HG03064 (cell line): ENCODE measurements at regions not wholly inside any gene's neighbourhood (a gene's known extent, or its start where the extent isn't known, plus 50 kb on each side); places are given as distances from the start of the nearest gene placed in this dataset.
"Not testable (repeated sequence)": the region's sequence is repeated elsewhere in the genome, so short reads cannot be mapped to it uniquely, and the experiment has no call there.

ENCODE experiments used
- ATAC-seq: cut with Tn5 transposase; IDR thresholded peaks from one replicate; pipeline ENCODE4 v1.9.1; 2021; ENCODE audit warnings: low read depth; ENCODE audit not compliant: unreplicated experiment

DNA sequence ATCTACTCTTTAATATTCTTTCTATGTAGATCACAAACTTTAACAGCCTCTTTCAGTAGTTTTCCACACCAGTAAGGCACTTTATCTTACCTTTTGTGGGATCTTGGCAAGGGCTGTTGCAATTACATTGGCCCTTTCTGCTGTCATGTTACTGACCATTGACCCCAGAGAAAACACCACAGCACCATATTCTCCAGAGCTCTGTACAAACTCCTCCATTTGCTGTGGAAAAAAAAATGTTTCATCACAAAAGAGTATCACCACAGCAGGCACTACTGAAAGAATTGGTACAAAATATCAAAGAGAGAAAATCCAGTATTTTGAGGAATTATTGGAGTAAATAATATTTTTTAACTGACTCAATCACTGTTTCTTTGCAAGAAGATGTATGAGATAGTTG lies 62.3 kb upstream of the UGT2A3 start:
- ATAC-seq: not testable (repeated sequence)

DNA sequence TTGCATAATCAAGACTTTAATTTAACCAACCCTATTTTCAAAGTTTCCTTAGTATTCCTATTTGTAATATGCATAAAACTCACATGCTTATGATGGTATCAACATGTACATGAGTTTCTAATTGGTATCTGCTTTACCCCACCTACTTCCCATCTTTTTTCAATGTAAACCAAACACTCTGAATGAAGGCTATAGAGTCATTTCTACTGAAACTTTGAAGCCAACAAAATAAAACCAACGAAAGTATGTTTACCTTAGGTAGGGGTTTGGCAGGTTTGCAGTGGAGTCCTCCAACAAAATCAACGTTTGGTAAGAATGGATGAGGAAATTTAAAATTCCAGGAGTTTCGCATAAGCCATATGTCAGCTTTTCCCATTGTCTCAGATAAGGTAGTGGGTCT lies 66.4 kb upstream of the UGT2A3 start:
- ATAC-seq: not testable (repeated sequence)

- ATAC-seq: not testable (repeated sequence)
These were observed 68.2 kb upstream of the UGT2A3 start for GRCh38 chr4:69019538-69020461.

DNA sequence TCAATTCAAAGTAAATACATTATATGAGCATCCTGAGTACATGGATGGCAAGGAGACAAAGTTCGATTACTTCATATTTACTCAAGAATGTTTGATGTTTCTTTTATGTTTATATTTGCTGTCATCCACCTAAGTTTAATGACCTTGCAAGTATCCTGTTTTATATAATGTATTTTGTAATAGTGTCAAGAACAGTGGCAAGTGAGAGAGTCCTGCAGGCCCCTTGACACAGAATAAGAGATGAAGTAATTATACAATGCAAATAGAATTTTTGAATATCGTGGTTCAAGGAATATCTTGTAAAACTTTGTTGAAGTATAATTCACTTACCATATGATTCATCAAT lies 68.8 kb upstream of the UGT2A3 start:
- not testable (repeated sequence) for ATAC-seq

DNA sequence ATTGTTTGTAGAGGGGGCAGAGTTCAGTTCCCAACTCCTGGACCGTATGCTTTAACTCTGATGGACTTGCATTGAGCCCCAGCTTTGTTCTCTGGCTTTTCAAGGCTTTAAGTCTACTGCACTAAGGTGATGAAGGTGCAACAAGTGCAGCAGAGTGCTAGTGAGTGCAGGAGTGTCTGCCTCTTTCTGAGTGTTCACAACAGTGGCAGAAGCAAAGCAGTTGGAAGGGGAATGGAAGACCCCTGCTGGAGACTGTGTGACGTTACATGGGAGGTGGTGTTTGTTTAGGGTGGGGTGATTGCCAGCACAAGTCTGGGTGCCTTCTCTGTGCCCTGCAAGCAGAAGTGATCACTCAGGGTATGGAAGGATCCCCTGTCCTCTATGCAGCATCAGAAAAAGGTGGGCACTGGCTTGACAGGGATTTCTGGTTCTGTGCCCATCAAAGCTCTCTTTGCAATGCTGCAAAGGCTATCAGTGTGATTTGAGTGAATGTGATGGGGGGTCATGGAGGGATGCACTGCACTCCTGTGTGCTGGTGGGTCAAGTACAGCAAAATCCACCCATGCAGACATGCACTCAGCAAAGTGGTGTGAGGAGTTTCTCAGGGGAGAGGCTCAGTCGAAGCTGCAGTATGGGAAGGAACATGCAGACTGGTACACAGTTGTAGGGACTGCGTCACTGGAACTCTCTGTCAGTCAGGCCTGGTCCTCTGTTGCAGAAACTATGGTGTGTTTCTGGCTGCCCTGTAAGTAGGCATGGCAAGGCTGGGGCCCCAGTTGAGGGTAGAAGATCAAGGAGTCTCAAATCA lies 70.9 kb upstream of the UGT2B7 start:
- peak; percentile 72 for ATAC-seq

GRCh38 chr4:69025999-69026387 lies 70.3 kb upstream of the UGT2B7 start:
- ATAC-seq: no peak

DNA sequence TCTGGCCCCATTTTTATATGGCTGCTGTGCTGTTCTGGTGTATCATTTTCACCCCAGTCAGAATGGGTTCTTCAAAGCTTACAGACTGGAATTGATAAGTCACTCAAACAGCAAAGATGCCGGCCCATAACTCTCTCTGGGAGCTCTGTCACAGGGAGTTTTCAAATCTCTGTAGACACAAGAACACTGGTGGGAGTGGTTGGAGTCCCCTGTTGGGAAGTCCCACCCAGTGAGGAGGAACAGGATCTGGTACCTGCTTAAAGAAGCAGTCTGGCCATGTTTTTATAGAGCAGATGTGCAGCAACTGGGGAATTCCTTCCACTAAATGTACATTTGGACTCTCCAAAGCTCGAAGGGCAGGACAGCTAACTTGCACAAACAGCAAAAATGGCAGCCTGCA lies 69.3 kb upstream of the UGT2B7 start:
- ATAC-seq: no peak

DNA sequence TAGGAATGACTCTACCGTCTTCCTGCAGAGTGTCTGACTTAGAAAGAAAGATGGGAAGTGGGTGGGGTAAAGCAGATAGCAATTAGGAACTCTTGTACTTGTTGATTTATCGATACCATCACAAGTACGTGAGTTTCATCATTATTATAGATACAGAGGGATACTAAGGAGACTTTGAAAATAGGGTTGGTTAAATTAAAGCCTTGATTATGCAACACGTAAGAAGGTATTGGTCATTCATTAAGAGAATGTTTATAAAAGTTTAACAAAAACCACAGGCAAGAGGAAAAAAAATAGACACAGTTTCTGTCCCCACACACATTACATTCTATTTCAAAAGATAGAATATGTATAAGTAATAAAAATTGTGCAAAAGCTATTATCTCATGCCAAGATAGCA lies 65.9 kb upstream of the UGT2B7 start:
- ATAC-seq: no peak

DNA sequence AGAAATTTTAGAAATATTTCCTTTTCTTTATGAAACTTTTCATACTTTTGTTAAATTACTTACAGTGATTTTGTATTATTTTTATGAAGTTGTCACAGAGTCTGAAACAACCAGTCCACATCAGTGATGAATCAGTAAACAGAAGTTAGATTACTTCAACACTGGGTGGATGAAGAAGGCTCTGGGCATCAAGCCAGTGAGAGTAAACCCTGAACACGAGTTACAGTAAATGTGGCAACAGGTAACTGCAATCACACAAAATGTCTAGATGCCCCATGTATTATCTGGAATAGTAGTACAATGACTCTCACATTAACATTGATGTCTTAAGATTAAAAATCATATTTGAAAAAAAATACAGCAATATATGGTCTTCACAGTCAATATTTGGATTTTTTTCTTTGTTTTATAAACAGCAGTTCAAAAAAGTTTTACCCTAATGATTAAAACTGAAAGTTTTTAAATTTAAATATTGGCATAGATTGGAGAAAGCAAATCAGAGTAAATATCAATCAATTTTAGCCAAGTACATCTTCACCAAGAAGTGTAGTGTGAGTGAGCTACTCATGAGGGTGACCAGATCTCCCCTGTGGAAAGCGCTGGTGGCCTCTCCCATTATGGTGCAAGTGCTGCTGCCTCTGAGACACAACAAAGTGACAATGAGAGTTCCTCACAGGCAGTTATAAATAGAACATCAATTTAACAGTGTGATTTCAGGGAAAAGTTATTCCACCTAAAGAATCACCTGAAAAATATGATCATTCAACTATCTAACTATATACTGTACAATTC lies 63.2 kb upstream of the UGT2B7 start:
- no peak for ATAC-seq

DNA sequence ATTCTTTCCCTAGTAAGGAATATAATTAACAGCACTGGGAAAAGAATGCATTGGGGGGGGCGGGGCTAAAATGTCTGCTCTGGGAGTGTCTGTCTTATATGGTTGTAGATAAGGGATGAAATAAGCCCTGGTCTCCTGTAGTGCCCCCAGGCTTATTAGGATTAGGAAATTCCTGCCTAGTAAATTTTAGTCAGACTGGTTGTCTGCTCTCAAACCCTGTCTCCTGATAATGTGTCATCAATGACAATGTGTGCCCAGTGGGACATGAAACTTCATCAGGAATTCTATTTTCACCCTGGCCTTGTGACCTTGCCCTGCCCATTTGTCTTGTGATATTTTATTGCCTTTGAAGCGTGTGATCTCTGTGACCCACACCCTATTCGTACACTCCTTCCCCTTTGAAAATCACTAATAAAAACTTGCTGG lies 61.9 kb upstream of the UGT2B7 start:
- ATAC-seq: not testable (repeated sequence)

DNA sequence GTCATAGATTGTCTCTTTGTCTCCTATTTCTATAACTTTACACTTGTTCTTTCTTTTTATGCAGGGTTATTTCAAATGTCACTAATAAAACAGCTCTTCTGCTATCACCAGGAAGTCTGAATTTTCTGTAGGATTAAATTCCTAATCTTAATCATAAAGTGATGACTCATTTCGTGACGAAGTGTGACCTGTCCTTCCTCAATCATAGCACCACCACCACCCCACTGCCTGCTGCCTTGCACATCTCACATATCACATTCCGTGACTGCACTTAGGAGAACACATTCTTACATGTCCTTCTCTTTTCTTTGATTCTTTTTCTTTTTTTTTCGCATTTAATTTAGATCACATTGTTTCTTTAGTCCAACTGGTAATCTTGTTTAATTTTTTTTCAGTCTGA lies 57.7 kb upstream of the UGT2B7 start:
- ATAC-seq: no peak

- no peak for ATAC-seq
These were observed 57.2 kb upstream of the UGT2B7 start for GRCh38 chr4:69039071-69039470.

DNA sequence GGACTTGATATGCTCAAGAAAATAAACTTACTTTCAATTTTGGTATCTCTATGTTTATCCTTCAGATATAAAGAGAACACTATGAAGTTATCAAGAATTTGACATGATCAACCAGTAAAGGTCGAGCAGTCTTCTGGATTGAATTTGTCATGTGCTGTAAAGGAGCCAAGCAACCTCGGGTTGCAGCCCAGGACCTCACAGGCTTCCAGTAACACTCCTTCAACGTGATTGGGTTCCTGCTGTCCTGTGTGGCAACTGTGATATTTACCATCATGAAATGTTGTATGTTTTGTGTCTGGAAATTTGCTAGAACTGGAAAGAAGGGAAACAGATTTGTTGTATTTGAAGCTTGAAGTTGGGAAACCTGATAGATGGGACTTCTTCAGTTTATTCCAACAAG lies 52.0 kb upstream of the UGT2B7 start:
- no peak for ATAC-seq
